ENCODE measurements at regions not wholly inside any gene's neighbourhood (a gene's known extent, or its start where the extent isn't known, plus 50 kb on each side); places are given as distances from the start of the nearest gene placed in this dataset.
"Not testable (repeated sequence)": the region's sequence is repeated elsewhere in the genome, so short reads cannot be mapped to it uniquely, and the experiment has no call there.

DNA sequence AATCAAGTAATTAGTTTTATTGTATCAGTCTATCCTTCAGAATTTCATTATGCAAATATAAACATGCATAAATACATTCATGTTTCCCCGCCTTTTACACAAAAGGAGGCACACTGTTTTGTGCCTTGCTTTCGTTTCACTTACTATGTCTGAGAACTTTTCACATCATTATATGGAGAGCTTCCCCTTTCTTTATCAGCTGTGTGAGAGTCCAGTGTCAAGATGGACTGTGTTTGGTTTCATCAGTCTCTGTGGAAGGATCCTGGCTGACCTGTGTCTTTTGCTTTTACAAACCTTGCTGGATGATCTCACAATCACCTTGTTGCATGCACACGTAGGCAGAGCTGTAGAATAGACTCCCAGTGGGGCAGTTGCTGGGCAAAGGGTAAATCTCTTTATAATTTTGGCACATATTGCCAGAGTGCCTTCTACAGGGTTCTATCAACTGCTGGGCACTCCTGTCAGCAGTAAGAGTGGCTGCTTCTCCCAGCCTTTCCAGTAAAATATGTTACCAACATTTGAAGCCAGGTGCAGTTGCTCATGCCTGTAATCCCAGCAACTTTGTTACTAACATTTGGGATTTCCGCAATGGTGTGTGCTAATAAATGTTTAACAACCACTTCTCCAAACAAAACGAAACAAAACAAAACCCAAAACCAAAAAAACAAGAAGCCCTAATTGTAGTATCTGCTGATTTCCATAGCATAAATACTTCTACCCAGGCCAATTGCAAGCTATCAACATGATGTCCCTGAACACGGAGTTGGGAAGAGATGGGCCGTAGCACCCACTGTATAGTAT is 270.0 kb upstream of the PLGLB1 start:
- H3K4me3 ChIP-seq (ENCODE audit: control insufficient read depth, low read depth, low read length); DNase-seq (ENCODE audit: low read depth): not testable (repeated sequence)

DNA sequence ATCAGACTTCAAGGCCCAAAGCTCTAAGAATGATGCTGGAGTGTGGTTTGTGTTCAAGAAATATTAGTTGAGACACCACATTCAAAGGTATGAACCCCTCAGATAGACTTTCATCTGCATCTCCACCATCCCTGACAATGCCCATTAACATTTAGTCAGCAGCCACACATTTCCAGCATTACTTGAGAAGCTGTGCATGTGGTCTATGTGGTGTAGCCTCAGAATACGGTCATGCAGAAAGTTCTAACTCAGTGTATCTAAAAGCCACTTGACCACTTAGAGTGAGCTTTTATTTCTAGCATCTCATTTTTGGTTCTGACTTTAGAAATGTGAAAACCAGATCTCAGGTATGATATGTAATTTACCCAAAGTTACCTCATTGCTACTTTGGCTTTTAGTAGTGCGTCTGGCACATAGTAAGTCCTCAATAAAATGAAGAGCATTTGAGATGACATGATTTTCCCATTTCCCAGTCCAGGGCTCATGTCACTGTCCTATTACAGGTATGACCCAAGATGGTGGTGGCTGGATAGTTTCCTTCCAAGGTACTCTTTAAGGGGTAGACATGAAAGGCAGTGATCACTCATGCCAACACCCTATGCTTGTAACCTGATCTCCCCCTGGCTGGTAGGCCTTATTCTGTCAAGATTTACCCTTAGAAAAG is 272.4 kb upstream of the PLGLB1 start:
- H3K4me3 ChIP-seq (ENCODE audit: control insufficient read depth, low read depth, low read length); DNase-seq (ENCODE audit: low read depth): not testable (repeated sequence)

DNA sequence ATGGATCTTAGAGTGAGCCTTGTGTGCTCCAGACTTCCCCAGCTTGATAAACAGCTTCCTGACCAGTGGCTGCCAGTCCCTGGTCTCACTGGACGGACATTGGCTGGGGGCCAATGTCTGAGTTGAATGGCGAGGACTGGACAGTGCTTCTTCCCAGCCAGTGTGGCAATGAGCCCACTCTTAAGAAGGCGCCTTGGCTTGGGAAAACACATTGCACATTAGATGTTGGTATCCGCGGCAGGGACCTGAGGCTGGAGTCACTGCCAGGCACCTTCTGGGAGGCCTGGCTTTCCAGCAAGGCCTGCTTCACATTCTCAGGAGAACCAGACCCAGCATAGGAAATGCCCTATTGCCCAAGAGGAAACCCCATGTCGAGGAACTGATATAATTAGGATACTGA is 273.5 kb upstream of the PLGLB1 start:
- H3K4me3 ChIP-seq (ENCODE audit: control insufficient read depth, low read depth, low read length); DNase-seq (ENCODE audit: low read depth): not testable (repeated sequence)

DNA sequence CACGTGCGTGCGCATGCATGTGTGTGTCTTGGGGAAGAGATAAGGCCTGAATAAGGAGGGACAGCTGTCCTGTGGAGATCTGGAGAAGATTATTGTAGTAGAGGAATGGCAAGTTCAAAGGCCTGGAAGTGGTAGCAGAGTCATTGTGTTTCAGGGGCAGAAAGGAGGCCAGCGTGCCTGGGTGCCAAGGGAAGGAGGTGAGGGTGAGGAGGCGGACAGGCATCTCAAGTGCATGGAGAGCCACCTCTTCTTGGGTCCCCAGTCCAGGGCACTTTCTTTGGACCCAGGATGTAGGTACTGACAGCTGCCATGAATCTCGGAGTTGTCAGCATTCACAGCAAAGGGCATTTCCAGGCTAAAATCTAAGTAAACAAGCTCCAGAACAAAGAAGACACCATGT is 279.7 kb upstream of the PLGLB1 start:
- not testable (repeated sequence) for DNase-seq (ENCODE audit: low read depth); H3K4me3 ChIP-seq (ENCODE audit: control insufficient read depth, low read depth, low read length)

DNA sequence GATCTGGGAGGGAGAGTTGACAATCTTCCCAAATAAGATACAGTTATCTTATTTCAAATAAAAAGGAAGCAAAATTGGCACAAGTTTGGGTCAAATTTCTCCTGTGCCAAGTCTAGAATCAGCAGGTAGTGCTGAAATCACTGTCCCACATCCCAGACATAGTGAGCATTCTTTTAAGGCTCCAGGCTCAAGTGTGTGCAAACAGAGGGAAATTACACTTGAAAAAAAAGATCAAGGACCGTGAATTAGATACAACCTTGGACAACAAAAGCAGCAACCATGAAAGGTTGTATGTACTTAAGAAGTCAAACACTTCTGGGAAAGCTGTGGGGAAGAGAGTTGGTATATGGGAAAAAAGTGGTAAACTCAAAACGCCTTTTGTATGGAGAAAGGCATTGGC is 280.2 kb upstream of the PLGLB1 start:
- DNase-seq (ENCODE audit: low read depth); H3K4me3 ChIP-seq (ENCODE audit: control insufficient read depth, low read depth, low read length): not testable (repeated sequence)

DNA sequence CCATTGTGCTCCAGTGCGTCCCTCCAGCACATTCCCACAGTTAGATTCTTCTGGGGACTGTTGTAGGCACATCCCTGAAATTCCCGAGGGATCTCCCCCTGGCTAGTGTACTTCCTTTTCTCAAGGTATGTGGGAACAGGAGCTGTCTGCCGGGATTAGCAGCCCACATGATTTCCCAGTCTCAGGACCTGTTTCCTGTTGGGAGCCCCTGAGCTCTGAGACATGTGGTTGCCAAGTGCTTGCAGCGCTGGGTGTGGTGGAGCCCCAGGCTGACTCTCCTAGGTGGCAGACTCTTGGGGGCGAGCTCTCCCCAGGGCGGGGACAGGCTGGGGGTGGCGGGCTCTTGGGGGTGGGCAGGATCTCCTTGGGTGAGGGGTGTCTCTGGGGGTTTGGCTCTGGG is 287.0 kb upstream of the PLGLB1 start:
- not testable (repeated sequence) for DNase-seq (ENCODE audit: low read depth); H3K4me3 ChIP-seq (ENCODE audit: control insufficient read depth, low read depth, low read length)

DNA sequence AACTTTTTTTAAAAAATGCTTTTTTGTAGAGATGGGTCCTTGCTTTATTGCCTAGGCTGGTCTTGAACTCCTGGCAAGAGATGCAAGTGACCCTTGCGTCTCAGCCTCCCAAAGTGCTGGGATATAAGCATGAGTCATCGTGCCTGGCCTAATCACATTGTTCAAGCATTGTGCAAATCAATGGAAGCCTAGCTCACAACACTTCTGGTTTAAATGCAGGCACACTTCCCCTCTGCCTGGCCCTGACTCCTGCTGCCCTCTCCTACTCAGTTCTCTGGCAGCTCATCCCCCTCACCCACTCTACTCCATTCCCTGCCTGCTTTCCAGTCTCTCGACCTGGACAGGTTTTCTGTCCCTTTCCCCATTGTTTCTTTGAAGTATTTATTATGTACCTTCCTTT is 288.1 kb upstream of the PLGLB1 start:
- not testable (repeated sequence) for H3K4me3 ChIP-seq (ENCODE audit: control insufficient read depth, low read depth, low read length); DNase-seq (ENCODE audit: low read depth)

DNA sequence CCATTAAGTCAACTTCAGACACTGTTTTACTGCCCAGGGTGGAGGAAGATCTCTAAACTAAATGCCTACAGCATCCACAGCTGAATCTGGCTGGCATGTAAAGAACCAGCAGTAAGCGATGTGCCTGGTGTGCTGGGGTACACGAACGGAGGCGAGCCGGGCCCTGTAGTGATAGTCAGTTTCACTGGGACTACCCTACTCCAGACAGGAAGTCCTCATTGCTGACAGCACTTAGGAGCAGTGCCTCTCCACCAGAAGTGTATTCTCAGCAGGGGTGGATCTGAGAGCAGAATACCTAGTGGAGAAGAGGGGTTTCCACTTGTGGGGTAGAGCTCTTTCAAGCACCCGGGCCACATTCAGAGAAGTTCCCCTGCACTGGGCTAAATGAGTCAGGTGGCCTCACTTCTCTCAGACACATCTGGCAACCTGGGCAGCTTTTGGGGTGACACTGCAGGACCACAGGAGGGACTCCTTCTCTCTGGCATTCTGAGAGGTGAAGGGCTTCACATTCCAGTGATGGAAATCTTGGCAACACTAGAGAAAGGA is 290.3 kb upstream of the PLGLB1 start:
- not testable (repeated sequence) for DNase-seq (ENCODE audit: low read depth); H3K4me3 ChIP-seq (ENCODE audit: control insufficient read depth, low read depth, low read length)

DNA sequence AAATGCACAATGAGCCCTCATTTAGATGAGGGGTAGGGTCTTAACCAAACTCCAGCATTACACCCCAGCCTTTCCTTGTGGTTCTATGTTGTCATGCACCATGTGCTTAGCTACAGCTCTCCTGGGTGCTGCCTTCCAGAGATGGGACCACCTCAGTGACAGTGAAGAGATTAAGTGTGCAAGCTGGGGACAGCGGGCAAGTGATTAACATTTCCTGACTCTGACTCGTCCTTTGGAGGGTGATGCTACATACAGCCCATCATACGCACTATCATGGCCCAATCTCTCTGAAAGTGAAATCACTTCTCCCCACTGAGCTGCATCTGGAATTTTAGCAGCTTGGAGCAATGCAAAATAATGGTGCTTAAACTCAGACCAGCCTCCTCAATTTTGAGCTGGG is 293.0 kb upstream of the PLGLB1 start:
- not testable (repeated sequence) for DNase-seq (ENCODE audit: low read depth); H3K4me3 ChIP-seq (ENCODE audit: control insufficient read depth, low read depth, low read length)

DNA sequence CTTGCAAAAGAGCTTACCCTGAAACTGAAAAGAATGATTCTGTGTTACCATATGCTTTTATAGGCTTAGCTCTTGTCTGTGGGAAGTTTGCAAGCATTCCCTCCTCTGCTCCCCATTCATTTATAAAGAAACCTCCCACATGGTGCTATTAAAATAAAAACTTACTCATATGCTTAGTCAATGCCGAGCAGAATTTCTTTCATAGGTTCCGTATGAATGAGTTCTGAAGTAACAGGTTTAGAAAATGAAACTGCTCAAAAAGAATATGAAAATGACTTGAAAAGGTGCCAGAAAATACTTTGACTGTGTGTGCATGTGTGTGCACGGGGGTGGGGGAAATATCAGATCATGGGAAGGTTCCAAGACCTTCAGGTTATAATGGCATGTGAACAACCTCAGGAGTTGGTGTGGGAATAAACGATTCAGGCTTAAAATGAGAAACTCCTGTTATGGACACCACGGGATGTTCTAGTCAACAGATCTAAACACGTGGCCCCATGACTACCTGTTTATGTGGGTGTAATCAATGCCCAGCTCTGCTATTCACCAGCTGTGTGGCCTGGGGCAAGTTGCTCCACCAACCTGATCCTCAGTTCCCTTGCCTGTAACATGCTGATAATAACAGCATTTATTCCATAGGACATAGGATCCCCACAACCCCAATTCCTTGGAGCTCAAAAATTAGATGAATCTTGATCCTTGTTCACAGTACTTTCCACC is 293.7 kb upstream of the PLGLB1 start:
- not testable (repeated sequence) for H3K4me3 ChIP-seq (ENCODE audit: control insufficient read depth, low read depth, low read length); DNase-seq (ENCODE audit: low read depth)

DNA sequence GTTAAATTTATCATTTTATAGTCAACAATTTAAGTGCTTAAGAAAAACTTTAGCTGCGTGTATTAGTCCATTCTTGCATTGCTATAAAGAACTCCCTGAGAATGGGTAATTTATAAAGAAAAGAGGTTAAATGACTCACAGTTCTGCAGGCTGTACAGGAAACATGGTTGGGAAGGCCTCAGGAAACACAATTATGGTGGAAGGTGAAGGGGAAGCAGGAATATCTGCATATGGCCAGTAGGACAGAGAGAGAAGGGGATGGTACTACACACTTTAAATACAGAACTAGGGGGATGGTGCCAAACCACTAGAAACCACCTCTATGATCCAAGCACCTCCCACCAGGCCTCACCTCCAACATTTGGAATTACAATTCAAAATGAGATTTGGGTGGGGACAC is 295.5 kb upstream of the PLGLB1 start:
- H3K4me3 ChIP-seq (ENCODE audit: control insufficient read depth, low read depth, low read length); DNase-seq (ENCODE audit: low read depth): not testable (repeated sequence)

DNA sequence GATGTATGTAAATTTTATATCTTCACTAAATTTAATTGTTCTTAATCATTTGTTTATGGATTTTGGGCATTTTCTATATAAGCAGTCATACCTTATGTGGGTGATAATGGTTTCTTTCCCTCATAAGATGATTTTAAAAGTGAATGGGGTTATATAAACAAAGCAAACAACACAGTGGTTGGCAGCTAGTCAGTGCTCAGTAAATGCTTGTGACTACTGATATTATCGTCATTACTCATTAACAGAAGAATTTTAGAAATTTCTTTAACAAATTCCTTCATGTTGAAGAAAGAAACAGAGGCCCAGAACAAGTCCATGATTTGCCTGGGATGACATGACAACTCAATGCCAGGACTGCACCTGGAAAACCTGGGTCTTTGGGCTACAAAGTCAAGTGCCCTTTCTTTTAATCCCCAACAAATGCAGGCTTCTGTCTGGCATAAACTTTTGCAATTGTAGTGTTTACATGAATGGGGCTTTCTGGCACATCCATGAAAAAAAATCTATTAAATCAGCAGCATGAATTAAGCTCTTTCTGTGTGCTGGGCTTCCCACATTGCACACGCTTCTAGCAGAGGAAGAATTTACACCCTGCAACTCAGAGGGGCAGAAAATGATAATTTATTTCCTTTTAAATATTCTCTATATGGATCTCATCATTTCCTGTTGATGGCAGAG is 297.3 kb upstream of the PLGLB1 start:
- peak; percentile 38 for DNase-seq (ENCODE audit: low read depth)
- H3K4me3 ChIP-seq (ENCODE audit: control insufficient read depth, low read depth, low read length): not testable (repeated sequence)

DNA sequence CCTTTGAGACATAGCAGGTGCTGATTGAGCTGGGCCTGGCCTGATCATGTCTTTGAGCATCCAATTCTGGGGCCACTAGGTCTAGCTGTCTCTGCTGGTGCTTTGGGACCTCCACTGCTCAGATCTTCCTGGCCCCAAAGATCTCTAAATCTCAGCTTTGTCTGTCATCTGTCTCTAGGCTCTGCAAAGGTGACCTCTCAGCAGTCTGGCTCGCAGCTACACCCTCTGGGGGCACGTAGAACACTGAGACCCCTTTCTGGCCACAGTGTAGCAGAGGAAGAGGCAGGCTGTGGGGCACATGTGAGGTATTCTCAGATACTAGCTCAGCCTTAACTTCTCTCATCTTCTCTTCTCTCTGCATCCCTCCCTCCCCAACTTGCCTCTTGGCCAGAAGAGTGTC is 298.1 kb upstream of the PLGLB1 start:
- not testable (repeated sequence) for DNase-seq (ENCODE audit: low read depth); H3K4me3 ChIP-seq (ENCODE audit: control insufficient read depth, low read depth, low read length)

DNA sequence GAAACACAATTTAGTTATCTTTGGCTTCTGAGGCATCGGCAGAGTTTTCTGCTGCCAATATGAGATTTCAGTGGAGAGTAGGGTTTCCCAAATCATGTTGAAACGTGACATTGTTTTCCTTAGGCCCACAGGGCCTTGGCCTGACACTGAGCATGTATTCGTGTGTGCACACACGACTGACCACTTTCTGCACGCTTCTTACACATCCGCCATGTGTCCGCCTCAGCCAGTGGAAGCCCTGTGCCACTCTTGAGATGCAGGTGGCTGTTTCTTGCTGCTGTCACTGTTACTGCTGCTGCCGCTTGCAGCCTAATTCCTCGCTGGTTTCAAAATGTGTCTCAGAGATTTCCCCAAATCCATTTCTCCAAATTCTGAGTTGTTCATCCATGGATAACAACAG is 299.6 kb upstream of the PLGLB1 start:
- not testable (repeated sequence) for H3K4me3 ChIP-seq (ENCODE audit: control insufficient read depth, low read depth, low read length); DNase-seq (ENCODE audit: low read depth)

DNA sequence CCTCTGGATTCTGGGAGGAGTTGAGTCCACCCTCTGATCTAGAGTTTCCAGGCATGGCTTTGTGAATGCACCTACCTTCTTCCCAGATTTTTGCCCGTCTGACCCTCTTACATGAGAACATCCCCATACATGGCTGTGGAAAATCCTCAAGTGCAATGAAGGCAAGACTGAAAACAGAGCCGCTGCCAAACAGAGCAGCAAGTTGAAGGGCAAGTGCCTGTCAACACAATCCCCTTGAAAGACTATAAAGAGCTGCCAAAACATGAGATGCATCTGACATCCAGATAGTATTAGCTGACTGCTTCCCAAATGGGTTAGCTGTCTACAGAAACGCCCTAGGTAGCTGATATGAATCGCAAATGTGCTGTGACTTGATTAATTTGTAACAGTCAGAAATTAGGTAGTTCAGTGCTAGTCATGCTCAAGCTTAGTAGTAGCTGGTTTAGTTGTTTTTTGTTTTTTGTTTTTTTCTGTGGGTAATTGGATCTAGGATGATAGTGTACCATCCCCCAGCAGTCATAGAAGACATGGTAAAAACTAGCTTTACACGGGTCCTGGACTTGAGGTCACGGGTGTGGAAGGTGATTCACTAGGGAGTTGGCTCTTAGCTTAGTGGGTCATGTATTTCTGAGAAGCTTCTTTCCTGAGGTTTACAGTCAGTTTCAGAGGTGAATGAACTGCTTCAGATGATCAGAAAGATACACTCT is 302.8 kb upstream of the PLGLB1 start:
- not testable (repeated sequence) for DNase-seq (ENCODE audit: low read depth); H3K4me3 ChIP-seq (ENCODE audit: control insufficient read depth, low read depth, low read length)

DNA sequence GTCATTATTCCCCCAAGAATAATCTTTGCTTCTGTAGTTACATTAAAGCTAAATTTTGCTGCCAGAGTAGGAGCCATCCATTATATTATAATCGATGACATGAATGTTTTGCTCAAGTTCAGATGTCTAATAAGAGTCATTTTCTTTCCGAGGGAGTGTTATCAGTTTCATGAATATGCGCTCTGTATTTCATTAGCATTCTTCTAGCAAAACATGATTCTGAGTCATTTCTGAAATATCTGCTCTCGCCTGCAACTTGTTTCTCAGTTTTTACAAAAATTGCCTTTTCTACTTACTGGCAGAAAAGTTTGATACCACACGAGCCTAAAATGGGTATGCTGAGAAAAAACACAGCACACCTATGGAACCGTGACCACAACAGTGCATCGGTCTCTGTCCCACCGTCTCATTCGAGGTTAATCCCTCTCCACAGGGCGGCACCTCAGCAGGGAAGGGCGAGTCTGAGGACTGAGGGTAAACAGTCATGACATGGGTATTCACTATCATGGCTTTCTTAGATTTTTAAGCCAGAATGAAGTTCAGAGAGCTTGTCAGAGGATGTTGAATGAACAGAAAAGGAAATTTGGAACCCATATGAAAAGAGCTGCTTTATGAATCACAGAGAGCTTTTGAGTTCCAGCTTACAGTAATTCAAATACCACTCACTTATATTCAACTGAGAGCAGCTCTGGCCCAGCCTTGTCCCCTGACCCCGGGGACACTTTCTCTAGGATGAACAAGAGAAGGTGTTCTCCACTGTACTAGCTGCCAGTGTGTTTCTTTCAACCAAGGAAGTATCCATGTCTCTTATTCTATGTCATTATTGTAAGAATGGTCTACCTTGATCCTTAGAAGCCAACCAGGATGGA is 303.6 kb upstream of the PLGLB1 start:
- not testable (repeated sequence) for H3K4me3 ChIP-seq (ENCODE audit: control insufficient read depth, low read depth, low read length); DNase-seq (ENCODE audit: low read depth)

DNA sequence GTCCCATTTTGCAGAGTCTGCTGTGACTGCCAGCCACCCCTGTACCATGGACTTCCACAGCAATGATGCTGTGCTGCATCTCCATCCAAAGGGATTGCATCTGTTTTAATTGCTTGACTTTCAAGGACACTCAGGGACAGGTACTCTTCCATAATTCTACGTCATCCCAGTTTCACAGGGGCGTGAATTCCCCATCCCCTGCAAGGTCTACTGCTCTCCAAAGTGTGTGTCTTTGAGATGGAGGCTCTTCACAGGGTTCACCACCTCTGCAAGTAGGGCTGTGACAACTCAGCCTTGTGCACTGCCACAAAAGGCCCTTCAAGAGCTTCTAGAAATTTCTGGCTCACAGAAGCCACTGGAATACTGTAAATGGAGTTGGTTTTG is 304.3 kb upstream of the PLGLB1 start:
- DNase-seq (ENCODE audit: low read depth); H3K4me3 ChIP-seq (ENCODE audit: control insufficient read depth, low read depth, low read length): not testable (repeated sequence)
